Muscle of leg (tissue), 3 donors: ENCODE measurements at regions not wholly inside any gene's neighbourhood (a gene's known extent, or its start where the extent isn't known, plus 50 kb on each side); places are given as distances from the start of the nearest gene placed in this dataset.

ENCODE experiments used
- DNase-seq: peaks from one replicate; pipeline ENCODE4 v3.0.0; 2013
- H3K27ac ChIP-seq: one replicate; pipeline ENCODE4 v1.5.1; 2013; ENCODE audit warnings: mild to moderate bottlenecking, low read length, control low read depth
- H3K27me3 ChIP-seq: one replicate; pipeline ENCODE4 v1.6.1; 2013; ENCODE audit warnings: low read length; ENCODE audit not compliant: control insufficient read depth, insufficient read depth
- H3K36me3 ChIP-seq: one replicate; pipeline ENCODE4 v1.6.1; 2013; ENCODE audit warnings: low read length; ENCODE audit not compliant: control insufficient read depth, insufficient read depth
- H3K4me1 ChIP-seq: one replicate; pipeline ENCODE4 v1.6.1; 2013; ENCODE audit warnings: low read length; ENCODE audit not compliant: control insufficient read depth, insufficient read depth
- H3K4me3 ChIP-seq: one replicate; pipeline ENCODE4 v1.5.1; 2013; ENCODE audit warnings: low read length, control low read depth
- H3K9me3 ChIP-seq: replicated peaks from 2 replicates; pipeline ENCODE4 v1.6.1; 2013; ENCODE audit warnings: low read depth, low read length; ENCODE audit not compliant: control insufficient read depth
- WGBS: methylation state at CpG from one replicate; pipeline ENCODE4 v1.1.5; 2013; ENCODE audit warnings: missing lambda C conversion rate; ENCODE audit not compliant: insufficient coverage; 5-methylcytosine and 5-hydroxymethylcytosine counted together

DNA sequence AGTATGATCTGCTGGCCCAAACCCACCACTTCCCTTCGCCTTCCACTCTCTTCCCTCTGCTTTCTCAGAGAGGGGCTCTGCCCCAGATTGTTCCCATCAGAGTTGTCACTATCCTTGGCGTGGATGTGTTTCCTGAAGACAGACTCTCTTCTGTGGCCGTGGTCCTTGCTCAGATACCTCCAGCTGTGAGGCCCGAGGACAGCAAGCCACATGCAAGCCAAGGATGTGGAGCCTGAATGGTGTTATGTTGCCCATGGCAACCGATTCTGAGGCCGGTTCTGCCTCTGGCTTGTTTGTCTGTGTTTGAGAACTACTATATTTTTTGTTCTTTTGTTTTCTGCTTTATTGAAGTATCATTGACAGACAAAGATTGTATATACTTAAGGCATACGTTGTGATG is 247.4 kb upstream of the PODXL start:
- Histone ChIP-seq H3K4me1 (no peaks in the 10 kb centered on the region), H3K27ac (no peak overlapping the region), H3K4me3 (no peak overlapping the region), H3K36me3 (no peaks in the 10 kb centered on the region), H3K27me3 (no peaks in the 10 kb centered on the region), H3K9me3 (no peaks in the 10 kb centered on the region)
- 48% methylated on average over 3 of the region's 7 CpGs for WGBS
- DNase-seq: no peak

DNA sequence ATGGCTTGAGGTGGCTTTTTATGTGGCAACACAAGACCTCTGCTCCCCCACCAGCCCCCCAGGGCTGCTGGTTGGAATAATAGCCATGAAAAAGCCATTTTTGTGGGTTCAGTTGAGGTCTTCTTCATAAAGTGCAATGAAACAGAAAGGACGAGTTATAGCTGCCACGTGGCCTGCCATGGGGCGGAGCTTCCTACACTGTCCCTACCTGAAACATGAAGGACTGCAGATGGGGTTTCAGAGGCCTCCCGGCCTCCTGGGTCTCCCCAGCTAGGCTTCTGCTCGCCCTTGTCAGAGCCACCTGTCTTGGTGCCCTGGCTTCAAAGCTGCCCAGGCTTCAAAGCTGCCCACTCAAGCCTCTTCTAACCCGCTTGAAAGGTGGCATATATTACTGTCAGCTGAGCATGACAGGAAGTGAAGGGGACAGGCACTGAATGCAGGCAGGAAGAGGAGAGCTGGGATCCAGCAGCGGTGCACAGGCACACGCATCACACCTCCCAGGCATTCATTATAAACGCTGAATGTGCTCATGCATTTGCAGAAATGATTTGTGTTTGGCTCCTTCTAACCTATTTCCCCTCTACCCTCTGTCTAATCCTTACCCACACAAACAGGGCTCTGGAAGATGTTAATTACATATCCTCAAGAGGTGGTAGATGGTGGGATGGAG is 245.9 kb upstream of the PODXL start:
- no peak overlapping the region for H3K4me3 ChIP-seq
- H3K4me1 ChIP-seq: no peaks in the 10 kb centered on the region
- no peaks in the 10 kb centered on the region for H3K27me3 ChIP-seq
- 86% methylated on average over 2 of the region's 9 CpGs for WGBS
- no peak overlapping the region for H3K27ac ChIP-seq
- H3K9me3 ChIP-seq: no peaks in the 10 kb centered on the region
- H3K36me3 ChIP-seq: no peaks in the 10 kb centered on the region
- no peak for DNase-seq

DNA sequence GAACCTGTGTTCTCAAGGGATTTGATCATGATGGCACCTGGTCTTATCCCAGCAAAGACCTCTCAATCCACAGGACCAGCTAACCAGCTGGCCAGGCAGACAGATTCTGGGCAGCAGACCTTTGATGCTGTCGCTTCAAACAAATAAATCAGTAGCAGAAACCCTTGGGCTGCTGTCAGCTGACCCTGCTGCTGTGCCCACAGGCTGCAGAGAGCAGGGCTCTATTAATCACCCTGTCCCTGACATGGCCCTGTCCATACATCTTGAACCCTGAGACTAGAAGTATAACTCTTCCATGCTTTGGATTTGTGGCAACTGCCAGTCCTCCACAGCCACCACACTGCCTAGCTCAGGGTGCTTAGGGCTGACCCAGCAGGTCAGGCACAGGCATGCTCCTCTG is 244.1 kb upstream of the PODXL start:
- H3K4me1 ChIP-seq: no peaks in the 10 kb centered on the region
- no peak for DNase-seq
- WGBS: 54% methylated on average over 1 of the region's 1 CpG
- no peak overlapping the region for H3K27ac ChIP-seq
- no peaks in the 10 kb centered on the region for H3K27me3 ChIP-seq
- no peaks in the 10 kb centered on the region for H3K9me3 ChIP-seq
- H3K4me3 ChIP-seq: no peak overlapping the region
- no peaks in the 10 kb centered on the region for H3K36me3 ChIP-seq

DNA sequence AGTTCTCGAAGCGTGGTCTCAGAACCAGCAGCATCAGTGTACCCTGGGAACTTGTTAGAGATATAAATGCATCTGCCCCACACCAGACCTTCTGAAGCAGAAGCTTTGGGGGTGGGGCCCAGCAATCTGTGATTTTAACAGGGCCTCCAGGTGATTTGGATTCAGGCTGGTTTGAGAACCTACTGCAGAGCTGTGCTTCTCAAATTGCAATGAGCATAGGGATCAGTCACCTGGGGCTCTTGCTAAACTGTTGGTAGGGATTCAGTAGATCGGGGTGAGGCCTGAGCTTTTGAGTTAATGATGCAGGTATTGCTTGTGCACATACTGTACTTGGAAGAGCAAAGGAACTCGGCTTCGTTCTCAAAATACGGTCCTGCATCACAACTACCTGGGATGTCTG is 243.6 kb upstream of the PODXL start:
- no peaks in the 10 kb centered on the region for H3K4me1 ChIP-seq
- H3K9me3 ChIP-seq: no peaks in the 10 kb centered on the region
- no peak overlapping the region for H3K4me3 ChIP-seq
- DNase-seq: no peak
- H3K27me3 ChIP-seq: no peaks in the 10 kb centered on the region
- WGBS: 41% methylated on average over 6 of the region's 6 CpGs
- H3K27ac ChIP-seq: no peak overlapping the region
- no peaks in the 10 kb centered on the region for H3K36me3 ChIP-seq

DNA sequence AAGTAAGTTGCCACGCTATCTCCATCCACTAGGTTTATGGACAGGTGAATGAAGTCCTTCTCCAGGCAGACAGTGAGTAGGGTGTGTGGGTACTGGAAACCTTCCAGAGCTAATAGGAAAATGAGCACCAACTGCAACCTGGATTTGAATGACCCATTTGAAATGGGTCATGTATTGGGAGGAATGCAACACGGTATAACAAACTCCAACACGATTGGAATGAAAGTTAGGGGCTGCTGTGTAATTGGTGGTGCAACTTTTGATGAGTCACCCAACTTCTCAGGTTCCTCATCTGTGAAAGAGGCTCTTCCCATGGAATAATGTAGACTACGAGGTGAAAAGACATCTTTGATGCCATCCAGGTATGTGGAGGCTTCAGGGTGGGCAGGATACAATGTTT is 241.4 kb upstream of the PODXL start:
- Histone ChIP-seq H3K4me1 (no peaks in the 10 kb centered on the region), H3K27ac (no peak overlapping the region), H3K36me3 (no peaks in the 10 kb centered on the region), H3K27me3 (no peaks in the 10 kb centered on the region), H3K4me3 (no peak overlapping the region), H3K9me3 (no peaks in the 10 kb centered on the region)
- no peak for DNase-seq
- WGBS: 79% methylated on average over 4 of the region's 4 CpGs

DNA sequence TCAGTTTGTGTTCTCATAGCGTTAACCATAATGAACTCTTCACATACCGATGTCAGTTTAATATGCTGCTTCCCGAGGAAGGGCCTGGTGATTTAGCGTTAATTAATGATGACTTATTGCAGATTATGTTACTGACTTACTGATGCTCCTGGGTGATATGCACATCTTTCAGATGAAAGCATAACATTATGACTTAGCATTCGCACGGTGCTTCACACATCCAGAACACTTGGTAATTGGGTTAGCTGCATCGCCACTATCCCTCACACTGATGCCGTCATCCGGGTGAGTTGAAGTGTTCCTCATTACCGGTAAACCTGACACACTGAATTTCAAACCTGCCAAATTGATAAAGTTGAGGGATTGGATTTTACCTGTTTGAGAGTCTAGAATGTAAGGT is 239.0 kb upstream of the PODXL start:
- Histone ChIP-seq H3K36me3 (no peaks in the 10 kb centered on the region), H3K27ac (no peak overlapping the region), H3K4me1 (no peaks in the 10 kb centered on the region), H3K4me3 (no peak overlapping the region), H3K9me3 (no peaks in the 10 kb centered on the region), H3K27me3 (no peaks in the 10 kb centered on the region)
- no peak for DNase-seq
- 98% methylated on average over 5 of the region's 10 CpGs for WGBS

DNA sequence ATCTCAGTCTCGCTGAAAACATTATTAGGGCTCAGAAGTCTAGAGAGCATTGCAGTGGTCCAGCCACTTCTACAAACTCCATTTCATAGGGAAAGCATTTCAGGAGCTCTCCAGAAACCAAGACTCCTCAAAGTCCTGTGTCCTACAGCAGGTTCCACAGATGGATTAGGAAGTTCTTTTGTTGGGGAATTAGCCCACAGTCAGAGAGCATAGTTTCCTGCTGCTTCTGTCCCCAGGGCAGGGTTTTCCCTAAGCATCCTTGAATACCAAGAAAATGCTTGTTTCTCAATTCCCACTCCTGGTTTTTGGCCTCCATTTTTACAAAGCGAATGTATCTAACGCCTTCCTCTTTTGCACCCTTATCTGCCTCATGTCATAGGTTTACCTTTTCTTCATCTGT is 235.9 kb upstream of the PODXL start:
- H3K4me1 ChIP-seq: no peaks in the 10 kb centered on the region
- WGBS: 80% methylated on average over 2 of the region's 3 CpGs
- H3K9me3 ChIP-seq: no peaks in the 10 kb centered on the region
- no peaks in the 10 kb centered on the region for H3K27me3 ChIP-seq
- H3K4me3 ChIP-seq: no peak overlapping the region
- no peak for DNase-seq
- H3K36me3 ChIP-seq: no peaks in the 10 kb centered on the region
- no peak overlapping the region for H3K27ac ChIP-seq

DNA sequence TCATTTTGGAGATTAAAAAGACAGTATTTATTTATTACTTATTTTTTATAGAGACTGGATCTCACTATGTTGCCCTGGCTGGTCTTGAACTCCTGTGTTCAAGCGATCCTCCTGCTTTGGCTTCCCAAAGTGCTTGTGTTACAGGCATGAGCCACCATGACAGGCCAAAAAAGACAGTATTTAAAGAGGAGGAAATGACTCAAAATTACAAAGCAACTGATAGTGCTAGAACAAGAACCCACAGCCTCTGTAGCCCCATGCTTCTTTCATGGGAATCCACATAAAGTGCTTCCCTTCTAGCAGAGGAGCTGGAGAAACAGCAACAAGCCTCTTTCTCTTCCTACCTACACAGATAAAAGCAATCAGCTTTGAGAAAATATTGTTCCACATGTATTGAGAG is 230.7 kb upstream of the PODXL start:
- Histone ChIP-seq H3K4me3 (no peak overlapping the region), H3K27ac (no peak overlapping the region), H3K36me3 (no peaks in the 10 kb centered on the region), H3K9me3 (no peaks in the 10 kb centered on the region), H3K27me3 (no peaks in the 10 kb centered on the region), H3K4me1 (no peaks in the 10 kb centered on the region)
- no peak for DNase-seq
- 80% methylated on average over 1 of the region's 1 CpG for WGBS

DNA sequence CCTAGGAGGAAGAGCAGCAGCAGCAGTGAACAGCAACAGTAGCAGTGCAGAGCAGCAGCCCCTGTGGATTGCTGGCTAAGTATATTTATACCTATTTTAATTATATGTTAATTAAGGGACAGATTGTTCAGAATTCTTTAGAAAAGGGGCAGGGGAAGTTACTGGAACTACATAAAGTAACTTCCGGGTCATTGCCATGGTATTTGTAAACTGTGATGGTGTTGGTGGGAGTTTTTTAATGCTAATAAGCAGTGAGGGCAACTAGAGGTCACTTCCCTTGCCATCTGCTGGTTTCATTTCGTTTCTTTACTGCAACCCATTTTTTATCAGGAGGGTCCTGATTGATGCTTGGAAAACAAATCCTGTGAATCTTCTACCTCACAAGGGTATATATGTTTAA is 229.8 kb upstream of the PODXL start:
- DNase-seq: no peak
- Histone ChIP-seq H3K27me3 (peaks cover 2% of the 10 kb centered on the region), H3K4me3 (no peak overlapping the region), H3K36me3 (no peaks in the 10 kb centered on the region), H3K9me3 (no peaks in the 10 kb centered on the region), H3K27ac (no peak overlapping the region), H3K4me1 (no peaks in the 10 kb centered on the region)
- no CpG with 5 or more reads among the region's 2 CpGs for WGBS

DNA sequence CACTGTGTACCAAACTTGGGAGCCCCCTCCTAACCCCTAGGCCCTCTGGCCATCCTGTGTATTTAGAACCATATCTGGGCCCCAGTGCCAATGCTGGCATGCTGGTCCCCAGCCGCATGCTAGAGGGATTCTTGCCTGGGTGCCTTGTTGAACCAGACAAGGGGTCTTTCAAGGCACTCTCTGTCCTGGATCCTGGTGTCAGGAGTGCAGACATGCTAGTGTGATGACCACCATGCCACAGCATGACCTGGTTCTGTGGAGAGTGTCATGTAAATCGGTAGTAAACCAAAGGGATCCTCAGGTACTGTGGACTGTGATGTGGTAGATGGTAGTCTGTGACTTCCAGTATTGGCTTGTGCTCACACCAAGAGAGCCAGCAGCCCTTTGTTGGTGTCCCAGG is 222.2 kb upstream of the PODXL start:
- WGBS: 96% methylated on average over 2 of the region's 2 CpGs
- no peak for DNase-seq
- no peak overlapping the region for H3K4me3 ChIP-seq
- no peaks in the 10 kb centered on the region for H3K36me3 ChIP-seq
- peaks cover 2% of the 10 kb centered on the region for H3K27me3 ChIP-seq
- H3K27ac ChIP-seq: no peak overlapping the region
- H3K9me3 ChIP-seq: no peaks in the 10 kb centered on the region
- H3K4me1 ChIP-seq: no peaks in the 10 kb centered on the region
